ENCODE measurements at regions not wholly inside any gene's neighbourhood (a gene's known extent, or its start where the extent isn't known, plus 50 kb on each side); places are given as distances from the start of the nearest gene placed in this dataset.

DNA sequence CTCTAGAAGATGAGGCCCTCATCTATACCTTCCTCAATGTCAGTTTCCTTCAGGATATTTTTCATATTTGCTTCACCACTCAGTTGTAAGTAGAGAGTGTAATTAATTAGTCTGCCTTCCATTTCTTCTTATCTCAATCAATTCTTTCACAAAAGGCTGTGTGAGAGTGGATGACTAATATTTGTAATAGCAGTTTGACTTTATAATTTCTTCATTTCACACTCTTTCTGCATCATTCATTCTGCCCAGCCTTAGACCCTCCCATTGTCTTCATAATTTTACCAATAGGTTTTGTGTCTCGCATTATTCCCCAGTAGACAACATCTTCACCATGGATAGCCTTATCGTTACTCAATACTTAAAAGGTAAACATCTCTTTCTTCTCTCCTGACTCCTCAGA is 1239.3 kb upstream of the MAP3K7 start:
- ATAC-seq = no peak
- no peak for DNase-seq
- H3K27me3 Mint-ChIP-seq = no peaks in the 10 kb centered on the region
- H3K9me3 Mint-ChIP-seq = no peaks in the 10 kb centered on the region
- H3K4me3 Mint-ChIP-seq = no peak overlapping the region
- no peaks in the 10 kb centered on the region for H3K4me1 Mint-ChIP-seq (ENCODE audit: low read depth)
- intact Hi-C loops (cut with micrococcal nuclease) = no loop called here
- ChIA-PET CTCF (no interaction called here), POLR2A (no interaction called here)
- no peaks in the 10 kb centered on the region for H3K36me3 Mint-ChIP-seq (ENCODE audit: low read depth)
- TF ChIP-seq, protein P1, sequence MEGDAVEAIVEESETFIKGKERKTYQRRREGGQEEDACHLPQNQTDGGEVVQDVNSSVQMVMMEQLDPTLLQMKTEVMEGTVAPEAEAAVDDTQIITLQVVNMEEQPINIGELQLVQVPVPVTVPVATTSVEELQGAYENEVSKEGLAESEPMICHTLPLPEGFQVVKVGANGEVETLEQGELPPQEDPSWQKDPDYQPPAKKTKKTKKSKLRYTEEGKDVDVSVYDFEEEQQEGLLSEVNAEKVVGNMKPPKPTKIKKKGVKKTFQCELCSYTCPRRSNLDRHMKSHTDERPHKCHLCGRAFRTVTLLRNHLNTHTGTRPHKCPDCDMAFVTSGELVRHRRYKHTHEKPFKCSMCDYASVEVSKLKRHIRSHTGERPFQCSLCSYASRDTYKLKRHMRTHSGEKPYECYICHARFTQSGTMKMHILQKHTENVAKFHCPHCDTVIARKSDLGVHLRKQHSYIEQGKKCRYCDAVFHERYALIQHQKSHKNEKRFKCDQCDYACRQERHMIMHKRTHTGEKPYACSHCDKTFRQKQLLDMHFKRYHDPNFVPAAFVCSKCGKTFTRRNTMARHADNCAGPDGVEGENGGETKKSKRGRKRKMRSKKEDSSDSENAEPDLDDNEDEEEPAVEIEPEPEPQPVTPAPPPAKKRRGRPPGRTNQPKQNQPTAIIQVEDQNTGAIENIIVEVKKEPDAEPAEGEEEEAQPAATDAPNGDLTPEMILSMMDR (IDR thresholded peaks at IDR 0.05) = no peak
- H3K27ac Mint-ChIP-seq = no peak overlapping the region

DNA sequence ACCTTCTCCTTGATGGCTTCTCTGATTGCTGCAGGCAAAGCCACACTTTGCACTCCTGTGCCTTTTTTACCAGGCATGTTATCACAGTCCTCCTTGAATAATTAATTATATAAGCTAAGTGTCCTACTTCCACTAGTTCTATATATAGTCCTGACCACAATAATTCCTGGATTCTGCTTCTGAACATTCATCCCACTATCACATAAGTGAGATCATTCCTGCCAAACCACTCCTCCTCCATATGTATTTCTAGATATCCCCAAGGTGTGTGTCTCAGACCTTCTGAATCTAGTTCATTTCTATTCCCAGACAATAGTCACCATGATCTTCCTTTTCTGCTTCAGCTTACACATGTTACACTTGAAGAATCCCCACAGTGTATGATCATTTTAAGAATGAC is 1237.5 kb upstream of the MAP3K7 start:
- no peak for ATAC-seq

DNA sequence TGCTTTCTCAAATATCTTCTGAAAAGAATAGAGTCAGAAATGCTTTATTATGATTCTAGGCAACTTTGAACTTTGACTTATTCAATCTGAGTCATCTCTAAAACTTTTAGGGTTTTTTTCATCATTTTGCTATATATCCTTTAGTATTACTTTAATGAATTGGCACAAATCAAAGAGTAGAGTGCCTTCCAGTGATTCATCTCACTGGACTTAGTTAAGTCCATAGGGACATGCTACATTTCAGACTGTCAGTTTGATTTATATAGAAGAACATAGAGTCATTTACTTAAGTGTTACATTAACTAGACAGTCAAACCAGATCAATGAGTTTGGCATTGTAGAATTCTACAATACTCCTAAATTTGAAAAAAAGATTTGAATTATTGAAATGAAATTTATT is 1235.7 kb upstream of the MAP3K7 start:
- H3K4me3 Mint-ChIP-seq = no peak overlapping the region
- intact Hi-C loops (cut with micrococcal nuclease) = no loop called here
- TF ChIP-seq, protein P1 (IDR thresholded peaks at IDR 0.05) = no peak
- ATAC-seq (no peak), DNase-seq (no peak)
- no peaks in the 10 kb centered on the region for H3K4me1 Mint-ChIP-seq (ENCODE audit: low read depth)
- no peak overlapping the region for H3K27ac Mint-ChIP-seq
- POLR2A ChIA-PET = no interaction called here
- H3K27me3 Mint-ChIP-seq = no peaks in the 10 kb centered on the region
- no peaks in the 10 kb centered on the region for H3K36me3 Mint-ChIP-seq (ENCODE audit: low read depth)
- H3K9me3 Mint-ChIP-seq = no peaks in the 10 kb centered on the region
- CTCF ChIA-PET = no interaction called here

More for the DNA sequence above, 1237.5 kb upstream of the MAP3K7 start:
- Mint-ChIP-seq H3K9me3 (no peaks in the 10 kb centered on the region), H3K4me3 (no peak overlapping the region), H3K4me1 (ENCODE audit: low read depth) (no peaks in the 10 kb centered on the region), H3K36me3 (ENCODE audit: low read depth) (no peaks in the 10 kb centered on the region), H3K27me3 (no peaks in the 10 kb centered on the region), H3K27ac (no peak overlapping the region)
- TF ChIP-seq, protein P1 (IDR thresholded peaks at IDR 0.05) = no peak
- DNase-seq = no peak
- ChIA-PET CTCF (no interaction called here), POLR2A (no interaction called here)
- intact Hi-C loops (cut with micrococcal nuclease) = no loop called here

DNA sequence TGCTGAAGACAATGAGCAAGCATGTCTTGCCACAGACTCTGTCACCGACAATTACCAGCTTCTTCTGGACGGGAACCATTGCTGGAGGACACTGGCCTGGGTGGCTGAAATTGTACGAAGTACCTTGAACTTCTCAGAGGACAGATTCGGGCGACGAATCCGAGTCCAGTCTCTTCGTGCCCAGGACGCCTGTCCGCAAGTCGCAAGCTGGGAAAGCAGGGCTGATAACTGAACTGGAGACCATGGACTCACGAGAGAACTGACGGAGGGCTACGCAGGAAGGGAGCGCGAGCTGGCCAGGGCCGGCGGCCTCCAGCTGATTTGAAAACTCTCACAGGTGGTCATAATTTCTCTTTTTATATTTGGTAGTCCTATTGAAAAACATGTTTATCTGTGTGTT is 1229.5 kb upstream of the MAP3K7 start:
- TF ChIP-seq, protein P1 (IDR thresholded peaks at IDR 0.05) = no peak
- ChIA-PET CTCF (no interaction called here), POLR2A (no interaction called here)
- Mint-ChIP-seq H3K4me1 (ENCODE audit: low read depth) (no peaks in the 10 kb centered on the region), H3K4me3 (no peak overlapping the region), H3K36me3 (ENCODE audit: low read depth) (no peaks in the 10 kb centered on the region), H3K9me3 (peaks cover 1% of the 10 kb centered on the region), H3K27me3 (no peaks in the 10 kb centered on the region), H3K27ac (no peak overlapping the region)
- ATAC-seq = no peak
- intact Hi-C loops (cut with micrococcal nuclease) = no loop called here
- no peak for DNase-seq

DNA sequence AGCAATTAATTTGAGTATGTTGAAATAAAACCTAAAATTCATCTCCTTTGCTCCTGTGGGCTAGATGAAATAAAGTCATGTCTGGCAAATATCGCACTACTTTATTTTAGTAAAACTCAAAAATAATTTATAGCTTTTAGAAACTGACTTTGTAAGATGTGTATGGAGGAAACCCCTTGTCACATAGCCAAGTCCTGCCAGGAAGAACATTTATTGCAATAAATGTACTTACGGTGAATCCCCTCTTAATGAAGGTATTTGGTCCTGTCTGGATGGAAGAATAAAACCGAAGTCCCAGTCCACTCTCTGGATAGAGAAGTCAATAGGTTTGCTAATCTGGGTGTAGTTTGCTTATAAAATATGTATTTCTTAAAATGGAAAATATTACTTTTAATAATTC is 1226.8 kb upstream of the MAP3K7 start:
- CTCF ChIA-PET = no interaction called here
- H3K36me3 Mint-ChIP-seq (ENCODE audit: low read depth) = no peaks in the 10 kb centered on the region
- no peak for ATAC-seq

More for the DNA sequence above, 1226.8 kb upstream of the MAP3K7 start:
- Mint-ChIP-seq H3K9me3 (peaks cover 1% of the 10 kb centered on the region), H3K27ac (no peak overlapping the region), H3K27me3 (no peaks in the 10 kb centered on the region), H3K4me1 (ENCODE audit: low read depth) (no peaks in the 10 kb centered on the region), H3K4me3 (no peak overlapping the region)
- POLR2A ChIA-PET = no interaction called here
- intact Hi-C loops (cut with micrococcal nuclease) = no loop called here
- TF ChIP-seq, protein P1 (IDR thresholded peaks at IDR 0.05) = no peak
- DNase-seq = no peak

Data from activated CD8-positive, alpha-beta T cell treated with anti-CD3 and anti-CD28 coated beads for 36 hours (primary cell).